Right lobe of liver (tissue), 4 donors: ENCODE measurements at regions not wholly inside any gene's neighbourhood (a gene's known extent, or its start where the extent isn't known, plus 50 kb on each side); places are given as distances from the start of the nearest gene placed in this dataset.

Experiments
- CTCF ChIP-seq, 4 donors: fragments of 200-600 bp in 3 of 4; fragments of 450-650 bp in 1 of 4; IDR thresholded peaks; one replicate each; pipeline versions ENCODE4 v1.5.1 to v1.8.0; 2016 to 2022; ENCODE audit warnings: antibody characterized with exemption in 4 of 4, mild to moderate bottlenecking in 2 of 4
- POLR2A ChIP-seq: fragments of 450-650 bp; IDR thresholded peaks from one replicate; pipeline ENCODE4 v1.6.1; 2017; ENCODE audit warnings: antibody characterized with exemption, mild to moderate bottlenecking
- donor health status: DM: no; HTN: no; CAD: no.
- donor health status: DM: no; HTN: no; CAD: no.
- donor health status: DM: no; HTN: yes; CAD: no.

GRCh38 chr3:34179716-34180115 is 381.3 kb downstream of the PDCD6IP start:
- TF ChIP-seq CTCF (IDR thresholded peaks at IDR 0.05) (no peak), POLR2A (no peak)
